HEK293T (cell line): ENCODE measurements at regions not wholly inside any gene's neighbourhood (a gene's known extent, or its start where the extent isn't known, plus 50 kb on each side); places are given as distances from the start of the nearest gene placed in this dataset.

Source experiments
- CTBP1 ChIP-seq: fragments of 450-650 bp; IDR thresholded peaks from 2 replicates; pipeline ENCODE4 v1.6.1; 2016; ENCODE audit warnings: borderline replicate concordance
- ELF4 ChIP-seq: fragments of 450-650 bp; IDR thresholded peaks from 2 replicates; pipeline ENCODE4 v1.6.1; 2017; ENCODE audit warnings: antibody characterized with exemption
- FOXA1 ChIP-seq: fragments of 450-650 bp; IDR thresholded peaks from 2 replicates; pipeline ENCODE4 v1.6.1; 2016; ENCODE audit warnings: mild to moderate bottlenecking
- FOXK2 ChIP-seq: fragments of 450-650 bp; IDR thresholded peaks from 2 replicates; pipeline ENCODE4 v1.6.1; 2016; ENCODE audit warnings: mild to moderate bottlenecking
- FOXM1 ChIP-seq: fragments of 450-650 bp; IDR thresholded peaks from 2 replicates; pipeline ENCODE4 v1.6.1; 2017; ENCODE audit warnings: mild to moderate bottlenecking, borderline replicate concordance
- HDGF ChIP-seq: fragments of 450-650 bp; IDR thresholded peaks from 2 replicates; pipeline ENCODE4 v1.6.1; 2017; ENCODE audit warnings: antibody characterized with exemption, borderline replicate concordance
- NFRKB ChIP-seq: fragments of 450-650 bp; IDR thresholded peaks from 2 replicates; pipeline ENCODE4 v1.6.1; 2016; ENCODE audit warnings: mild to moderate bottlenecking, moderate library complexity
- PKNOX1 ChIP-seq: fragments of 450-650 bp; IDR thresholded peaks from 2 replicates; pipeline ENCODE4 v1.6.1; 2016
- TARDBP ChIP-seq: fragments of 450-650 bp; IDR thresholded peaks from 2 replicates; pipeline ENCODE4 v1.6.1; 2016

GRCh38 chr2:52194342-52194741, 1162.4 kb upstream of the NRXN1 start:
- TF ChIP-seq HDGF (no peak), FOXK2 (no peak), FOXM1 (no peak), CTBP1 (no peak), TARDBP (no peak), NFRKB (no peak), ELF4 (no peak), PKNOX1 (no peak), FOXA1 (no peak)
